ENCODE measurements at regions not wholly inside any gene's neighbourhood (a gene's known extent, or its start where the extent isn't known, plus 50 kb on each side); places are given as distances from the start of the nearest gene placed in this dataset.

DNA sequence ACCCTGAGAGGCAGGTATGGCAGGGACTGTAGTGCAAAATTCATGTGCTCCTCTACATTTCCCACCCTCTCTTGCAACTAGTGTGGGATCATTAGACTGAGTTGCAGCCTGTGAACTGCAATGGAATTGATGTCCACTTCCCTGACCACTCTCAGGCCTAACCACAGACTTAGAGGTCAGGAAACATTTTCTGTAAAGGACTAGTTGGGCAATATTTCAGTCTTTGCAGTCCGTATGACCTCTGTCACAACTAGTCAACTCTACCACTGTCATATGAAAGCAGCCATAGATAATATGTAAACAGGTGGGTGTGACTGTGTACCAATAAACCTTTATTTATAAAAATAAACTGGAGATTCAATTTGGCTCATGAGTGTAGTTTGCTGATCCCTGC lies 134.4 kb upstream of the TOP1 start:
- no peak overlapping the region for H3K4me3 ChIP-seq (ENCODE audit: low read depth in 2 of 2, low read length in 2 of 2)
- no TSS peak for BruUV-seq (replicated peaks)
- H3K9me3 ChIP-seq (ENCODE audit: control insufficient read depth, insufficient read depth, low read depth, low read length): no peaks in the 10 kb centered on the region
- in situ Hi-C loops (cut with HindIII; ENCODE audit: low pct_unique_long_range_greater_than_20kb, low sequenced_read_pairs): no loop called here
- no peak overlapping the region for H3K27ac ChIP-seq (ENCODE audit: low read length)
- DNase-seq (ENCODE audit: low read depth, low spot score) (no peak), ATAC-seq (no peak)
- H3K27me3 ChIP-seq (ENCODE audit: control insufficient read depth, insufficient read depth, low read length): 0 out of 2 replicates have a peak, but pooled peaks cover 2% of the 10 kb centered on the region
- H3K36me3 ChIP-seq (ENCODE audit: control insufficient read depth, insufficient read depth, low read length): no peaks in the 10 kb centered on the region
- ChIA-PET CTCF (no interaction called here), POLR2A (no interaction called here)
- TF ChIP-seq, protein P1, sequence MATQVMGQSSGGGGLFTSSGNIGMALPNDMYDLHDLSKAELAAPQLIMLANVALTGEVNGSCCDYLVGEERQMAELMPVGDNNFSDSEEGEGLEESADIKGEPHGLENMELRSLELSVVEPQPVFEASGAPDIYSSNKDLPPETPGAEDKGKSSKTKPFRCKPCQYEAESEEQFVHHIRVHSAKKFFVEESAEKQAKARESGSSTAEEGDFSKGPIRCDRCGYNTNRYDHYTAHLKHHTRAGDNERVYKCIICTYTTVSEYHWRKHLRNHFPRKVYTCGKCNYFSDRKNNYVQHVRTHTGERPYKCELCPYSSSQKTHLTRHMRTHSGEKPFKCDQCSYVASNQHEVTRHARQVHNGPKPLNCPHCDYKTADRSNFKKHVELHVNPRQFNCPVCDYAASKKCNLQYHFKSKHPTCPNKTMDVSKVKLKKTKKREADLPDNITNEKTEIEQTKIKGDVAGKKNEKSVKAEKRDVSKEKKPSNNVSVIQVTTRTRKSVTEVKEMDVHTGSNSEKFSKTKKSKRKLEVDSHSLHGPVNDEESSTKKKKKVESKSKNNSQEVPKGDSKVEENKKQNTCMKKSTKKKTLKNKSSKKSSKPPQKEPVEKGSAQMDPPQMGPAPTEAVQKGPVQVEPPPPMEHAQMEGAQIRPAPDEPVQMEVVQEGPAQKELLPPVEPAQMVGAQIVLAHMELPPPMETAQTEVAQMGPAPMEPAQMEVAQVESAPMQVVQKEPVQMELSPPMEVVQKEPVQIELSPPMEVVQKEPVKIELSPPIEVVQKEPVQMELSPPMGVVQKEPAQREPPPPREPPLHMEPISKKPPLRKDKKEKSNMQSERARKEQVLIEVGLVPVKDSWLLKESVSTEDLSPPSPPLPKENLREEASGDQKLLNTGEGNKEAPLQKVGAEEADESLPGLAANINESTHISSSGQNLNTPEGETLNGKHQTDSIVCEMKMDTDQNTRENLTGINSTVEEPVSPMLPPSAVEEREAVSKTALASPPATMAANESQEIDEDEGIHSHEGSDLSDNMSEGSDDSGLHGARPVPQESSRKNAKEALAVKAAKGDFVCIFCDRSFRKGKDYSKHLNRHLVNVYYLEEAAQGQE (IDR thresholded peaks at IDR 0.05; ENCODE audit: insufficient read depth in 1 of 2, low read depth in 2 of 2, low read length in 1 of 2): no peak
- TF ChIP-seq SIN3A (IDR thresholded peaks at IDR 0.05; ENCODE audit: borderline replicate concordance, insufficient read depth, low read depth, low read length) (no peak), TCF7L2 (IDR thresholded peaks at IDR 0.05; ENCODE audit: low read depth, low read length) (no peak), POLR2AphosphoS5 (IDR thresholded peaks at IDR 0.05; ENCODE audit: low read depth, low read length) (no peak)
- TF ChIP-seq, protein P2, sequence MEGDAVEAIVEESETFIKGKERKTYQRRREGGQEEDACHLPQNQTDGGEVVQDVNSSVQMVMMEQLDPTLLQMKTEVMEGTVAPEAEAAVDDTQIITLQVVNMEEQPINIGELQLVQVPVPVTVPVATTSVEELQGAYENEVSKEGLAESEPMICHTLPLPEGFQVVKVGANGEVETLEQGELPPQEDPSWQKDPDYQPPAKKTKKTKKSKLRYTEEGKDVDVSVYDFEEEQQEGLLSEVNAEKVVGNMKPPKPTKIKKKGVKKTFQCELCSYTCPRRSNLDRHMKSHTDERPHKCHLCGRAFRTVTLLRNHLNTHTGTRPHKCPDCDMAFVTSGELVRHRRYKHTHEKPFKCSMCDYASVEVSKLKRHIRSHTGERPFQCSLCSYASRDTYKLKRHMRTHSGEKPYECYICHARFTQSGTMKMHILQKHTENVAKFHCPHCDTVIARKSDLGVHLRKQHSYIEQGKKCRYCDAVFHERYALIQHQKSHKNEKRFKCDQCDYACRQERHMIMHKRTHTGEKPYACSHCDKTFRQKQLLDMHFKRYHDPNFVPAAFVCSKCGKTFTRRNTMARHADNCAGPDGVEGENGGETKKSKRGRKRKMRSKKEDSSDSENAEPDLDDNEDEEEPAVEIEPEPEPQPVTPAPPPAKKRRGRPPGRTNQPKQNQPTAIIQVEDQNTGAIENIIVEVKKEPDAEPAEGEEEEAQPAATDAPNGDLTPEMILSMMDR (IDR thresholded peaks at IDR 0.05): no peak
- intact Hi-C loops (cut with micrococcal nuclease; ENCODE audit: unreplicated experiment): no loop called here
- H3K4me1 ChIP-seq (ENCODE audit: control insufficient read depth, insufficient read depth, low read length): no peaks in the 10 kb centered on the region

DNA sequence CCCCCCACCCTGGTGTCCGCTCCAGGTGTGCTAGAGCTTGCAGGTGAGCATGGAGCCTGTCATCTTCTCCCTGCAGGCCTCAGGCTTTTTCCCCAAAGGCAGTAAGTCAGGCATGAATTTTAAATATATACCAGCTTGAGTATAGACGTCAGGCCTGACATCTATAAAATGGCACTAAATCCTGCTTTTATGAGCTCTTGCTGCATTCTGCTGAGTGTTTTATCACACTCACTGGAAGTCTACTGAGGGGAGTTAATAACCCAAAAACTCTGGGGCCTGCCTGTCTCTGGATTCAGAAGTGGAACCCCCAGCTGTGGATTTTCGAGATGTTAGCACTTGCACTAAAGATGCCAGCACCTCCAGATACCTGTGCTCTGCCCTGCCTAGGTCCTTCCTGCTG lies 133.4 kb upstream of the TOP1 start:
- Histone ChIP-seq H3K27me3 (ENCODE audit: control insufficient read depth, insufficient read depth, low read length) (0 out of 2 replicates have a peak, but pooled peaks cover 2% of the 10 kb centered on the region), H3K9me3 (ENCODE audit: control insufficient read depth, insufficient read depth, low read depth, low read length) (no peaks in the 10 kb centered on the region), H3K27ac (ENCODE audit: low read length) (no peak overlapping the region), H3K4me3 (ENCODE audit: low read depth in 2 of 2, low read length in 2 of 2) (no peak overlapping the region), H3K36me3 (ENCODE audit: control insufficient read depth, insufficient read depth, low read length) (no peaks in the 10 kb centered on the region), H3K4me1 (ENCODE audit: control insufficient read depth, insufficient read depth, low read length) (no peaks in the 10 kb centered on the region)
- no TSS peak for BruUV-seq (replicated peaks)
- in situ Hi-C loops (cut with HindIII; ENCODE audit: low pct_unique_long_range_greater_than_20kb, low sequenced_read_pairs): no loop called here
- intact Hi-C loops (cut with micrococcal nuclease; ENCODE audit: unreplicated experiment): no loop called here
- DNase-seq (ENCODE audit: low read depth, low spot score) (no peak), ATAC-seq (no peak)
- ChIA-PET POLR2A (no interaction called here), CTCF (no interaction called here)
- TF ChIP-seq, protein P2 (IDR thresholded peaks at IDR 0.05): no peak
- TF ChIP-seq SIN3A (IDR thresholded peaks at IDR 0.05; ENCODE audit: borderline replicate concordance, insufficient read depth, low read depth, low read length): no peak
- TF ChIP-seq POLR2AphosphoS5 (IDR thresholded peaks at IDR 0.05; ENCODE audit: low read depth, low read length): no peak
- TF ChIP-seq TCF7L2 (IDR thresholded peaks at IDR 0.05; ENCODE audit: low read depth, low read length): no peak
- TF ChIP-seq, protein P1 (IDR thresholded peaks at IDR 0.05; ENCODE audit: insufficient read depth in 1 of 2, low read depth in 2 of 2, low read length in 1 of 2): no peak

Data from Panc1 (cell line).